ENCODE measurements at regions not wholly inside any gene's neighbourhood (a gene's known extent, or its start where the extent isn't known, plus 50 kb on each side); places are given as distances from the start of the nearest gene placed in this dataset.

DNA sequence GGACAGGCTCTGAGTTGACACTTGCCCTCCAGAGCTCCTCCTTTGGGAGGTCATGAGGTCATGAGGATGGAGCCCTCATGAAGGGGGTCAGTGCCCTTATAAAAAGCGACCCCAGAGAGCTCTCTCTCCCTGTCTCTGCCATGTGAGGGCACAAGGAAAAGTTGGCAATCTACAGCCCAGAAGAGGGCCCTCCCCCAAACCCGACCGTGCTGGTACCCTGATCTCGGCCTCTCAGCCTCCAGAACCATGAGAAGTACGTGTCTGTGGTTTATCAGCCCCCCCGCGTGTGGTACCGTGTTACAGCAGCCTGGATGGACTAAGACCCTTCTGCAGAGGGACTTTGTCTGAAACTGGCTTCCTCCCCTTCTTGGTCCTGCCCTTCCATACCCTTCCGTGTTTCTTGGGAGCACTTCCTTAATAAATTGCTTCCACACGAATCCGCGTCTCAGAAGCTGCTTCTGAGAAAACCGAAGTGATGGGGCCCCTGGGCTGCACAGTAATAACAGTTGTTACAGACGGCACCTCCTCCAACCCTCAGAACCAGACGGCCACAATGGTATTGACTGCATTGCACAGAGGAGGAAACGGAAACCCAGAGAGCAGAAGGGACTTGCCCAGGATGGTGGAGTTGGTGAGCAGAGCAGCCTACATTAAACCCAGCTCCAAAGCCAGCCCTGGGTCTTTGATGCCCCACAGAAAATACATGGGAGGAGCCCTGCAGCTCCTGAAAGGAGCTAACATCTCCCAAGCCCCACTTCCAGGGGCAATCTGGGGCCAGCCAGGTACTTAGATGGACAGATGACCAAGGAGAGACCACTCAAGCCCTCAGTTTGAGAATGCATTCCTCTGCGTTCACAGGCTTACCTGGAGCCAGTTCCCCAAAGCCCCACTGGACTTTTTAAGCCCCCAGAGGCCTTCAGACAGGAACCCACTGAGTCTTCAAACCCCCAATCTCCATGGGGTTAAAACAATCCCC is 242.7 kb downstream of the BCOR start:
- TF ChIP-seq, protein P1, sequence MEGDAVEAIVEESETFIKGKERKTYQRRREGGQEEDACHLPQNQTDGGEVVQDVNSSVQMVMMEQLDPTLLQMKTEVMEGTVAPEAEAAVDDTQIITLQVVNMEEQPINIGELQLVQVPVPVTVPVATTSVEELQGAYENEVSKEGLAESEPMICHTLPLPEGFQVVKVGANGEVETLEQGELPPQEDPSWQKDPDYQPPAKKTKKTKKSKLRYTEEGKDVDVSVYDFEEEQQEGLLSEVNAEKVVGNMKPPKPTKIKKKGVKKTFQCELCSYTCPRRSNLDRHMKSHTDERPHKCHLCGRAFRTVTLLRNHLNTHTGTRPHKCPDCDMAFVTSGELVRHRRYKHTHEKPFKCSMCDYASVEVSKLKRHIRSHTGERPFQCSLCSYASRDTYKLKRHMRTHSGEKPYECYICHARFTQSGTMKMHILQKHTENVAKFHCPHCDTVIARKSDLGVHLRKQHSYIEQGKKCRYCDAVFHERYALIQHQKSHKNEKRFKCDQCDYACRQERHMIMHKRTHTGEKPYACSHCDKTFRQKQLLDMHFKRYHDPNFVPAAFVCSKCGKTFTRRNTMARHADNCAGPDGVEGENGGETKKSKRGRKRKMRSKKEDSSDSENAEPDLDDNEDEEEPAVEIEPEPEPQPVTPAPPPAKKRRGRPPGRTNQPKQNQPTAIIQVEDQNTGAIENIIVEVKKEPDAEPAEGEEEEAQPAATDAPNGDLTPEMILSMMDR (IDR thresholded peaks at IDR 0.05; ENCODE audit: low read depth, low read length): no peak
- H3K4me3 ChIP-seq (ENCODE audit: low read depth, low read length): no peak overlapping the region
- in situ Hi-C loops (cut with HindIII; ENCODE audit: low sequenced_read_pairs): no loop called here
- no peak for DNase-seq (ENCODE audit: low read depth, low spot score)

DNA sequence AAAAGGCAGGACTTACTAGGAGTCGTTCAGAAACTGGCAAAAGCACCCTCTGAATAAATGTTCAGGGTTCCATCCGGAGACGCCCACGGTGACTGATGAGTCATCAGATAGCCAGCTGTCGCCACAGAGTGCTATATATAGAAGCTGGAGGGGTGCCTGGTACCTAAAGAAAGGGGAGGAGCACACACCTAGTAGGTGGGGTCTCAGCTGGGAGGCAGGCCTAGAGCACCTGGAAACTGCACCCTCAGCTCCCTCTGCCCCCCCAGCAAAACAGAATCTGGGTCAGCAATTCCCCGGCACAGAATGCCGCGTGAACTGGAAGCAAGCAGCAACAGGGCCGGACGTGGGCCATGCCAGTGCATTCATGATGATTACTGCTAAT is 242.0 kb downstream of the BCOR start:
- no peak overlapping the region for H3K4me3 ChIP-seq (ENCODE audit: low read depth, low read length)
- in situ Hi-C loops (cut with HindIII; ENCODE audit: low sequenced_read_pairs): no loop called here
- no peak for DNase-seq (ENCODE audit: low read depth, low spot score)
- TF ChIP-seq, protein P1 (IDR thresholded peaks at IDR 0.05; ENCODE audit: low read depth, low read length): no peak

DNA sequence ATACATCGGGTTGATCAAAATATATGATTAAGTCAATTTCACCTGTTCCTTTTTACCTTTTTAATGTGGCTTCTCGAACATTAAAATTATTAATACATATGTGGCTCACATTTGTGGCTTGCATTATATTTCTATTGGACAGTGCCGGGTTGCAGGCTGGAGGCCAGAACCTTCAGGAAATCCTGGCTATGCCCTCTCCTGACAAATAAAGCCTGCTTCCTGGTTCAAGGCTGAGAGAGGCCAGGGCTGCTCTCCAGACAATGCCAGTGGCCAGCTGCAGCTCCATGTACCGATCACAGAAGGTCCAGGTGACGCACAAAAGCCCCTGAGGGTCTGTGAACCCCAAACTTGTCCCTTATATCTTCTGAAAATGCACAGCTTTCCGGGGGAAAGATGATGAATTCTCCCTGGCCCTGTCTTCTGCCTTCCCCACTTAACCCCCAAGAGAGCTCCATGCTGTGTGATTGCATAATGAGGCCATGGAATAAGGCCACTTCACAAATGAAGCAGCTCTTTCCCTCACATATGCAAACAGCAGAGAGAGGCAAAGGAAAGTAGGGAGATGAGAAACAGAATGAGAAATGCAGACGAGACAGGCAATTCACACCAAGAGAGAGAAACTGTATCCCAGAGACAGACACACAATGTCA is 241.2 kb downstream of the BCOR start:
- in situ Hi-C loops (cut with HindIII; ENCODE audit: low sequenced_read_pairs): no loop called here
- TF ChIP-seq, protein P1 (IDR thresholded peaks at IDR 0.05; ENCODE audit: low read depth, low read length): no peak
- DNase-seq (ENCODE audit: low read depth, low spot score): no peak
- no peak overlapping the region for H3K4me3 ChIP-seq (ENCODE audit: low read depth, low read length)

- TF ChIP-seq, protein P1 (IDR thresholded peaks at IDR 0.05; ENCODE audit: low read depth, low read length): no peak
- no peak for DNase-seq (ENCODE audit: low read depth, low spot score)
- H3K4me3 ChIP-seq (ENCODE audit: low read depth, low read length): no peak overlapping the region
- in situ Hi-C loops (cut with HindIII; ENCODE audit: low sequenced_read_pairs): no loop called here
Observed at GRCh38 chrX:39857780-39858179, 240.0 kb downstream of the BCOR start.

GRCh38 chrX:39859991-39860861 is 237.5 kb downstream of the BCOR start:
- in situ Hi-C loops (cut with HindIII; ENCODE audit: low sequenced_read_pairs): no loop called here
- H3K4me3 ChIP-seq (ENCODE audit: low read depth, low read length): no peak overlapping the region
- TF ChIP-seq, protein P1 (IDR thresholded peaks at IDR 0.05; ENCODE audit: low read depth, low read length): no peak
- DNase-seq (ENCODE audit: low read depth, low spot score): peak; percentile 67

DNA sequence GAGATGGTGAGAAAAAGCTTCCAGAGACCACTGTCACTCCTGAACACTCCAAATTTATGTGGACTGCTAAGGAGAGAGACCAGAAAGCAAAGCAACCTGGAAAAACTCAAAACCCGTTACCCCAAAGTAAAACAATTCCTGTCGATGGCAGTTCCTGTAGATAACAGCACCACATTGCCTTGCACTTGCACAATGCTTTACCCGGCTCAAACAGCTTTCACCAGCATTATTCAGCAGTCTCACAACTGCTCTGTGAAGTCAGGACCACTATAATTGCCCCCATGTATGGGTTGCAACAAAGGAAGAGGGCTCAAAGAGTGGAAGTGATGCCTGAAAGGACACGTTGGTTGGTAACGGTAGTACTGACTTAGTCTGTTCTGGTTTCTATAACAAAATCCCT is 234.8 kb downstream of the BCOR start:
- DNase-seq (ENCODE audit: low read depth, low spot score): no peak
- in situ Hi-C loops (cut with HindIII; ENCODE audit: low sequenced_read_pairs): no loop called here
- no peak overlapping the region for H3K4me3 ChIP-seq (ENCODE audit: low read depth, low read length)
- TF ChIP-seq, protein P1 (IDR thresholded peaks at IDR 0.05; ENCODE audit: low read depth, low read length): no peak
